Cardiac muscle cell (in vitro differentiated cells and primary cell): ENCODE measurements at regions not wholly inside any gene's neighbourhood (a gene's known extent, or its start where the extent isn't known, plus 50 kb on each side); places are given as distances from the start of the nearest gene placed in this dataset.

Experiments used
- DNase-seq, 2 donors: peaks; one replicate each; pipeline versions ENCODE4 v3.0.0 to v3.0.0-alpha.2; 2010 to 2017; ENCODE audit warnings: low read depth in 1 of 2, low spot score in 1 of 2
- H3K27ac ChIP-seq: fragments of 200-600 bp; sonication (generic); 2 replicates; pipeline ENCODE4 v1.5.1; 2016
- H3K27me3 ChIP-seq: fragments of 200-600 bp; sonication (generic); 2 replicates; pipeline ENCODE4 v1.6.0; 2016; ENCODE audit warnings: control low read depth
- H3K36me3 ChIP-seq: fragments of 200-600 bp; sonication (generic); 2 replicates; pipeline ENCODE4 v1.5.1; 2016; ENCODE audit warnings: control low read depth
- H3K4me1 ChIP-seq: fragments of 200-600 bp; sonication (generic); 2 replicates; pipeline ENCODE4 v1.8.1; 2017; ENCODE audit warnings: low read depth, mild to moderate bottlenecking, mixed run types
- H3K4me3 ChIP-seq: fragments of 200-600 bp; sonication (generic); 2 replicates; pipeline ENCODE4 v1.5.1; 2016; ENCODE audit warnings: mild to moderate bottlenecking
- H3K9me3 ChIP-seq: fragments of 200-600 bp; sonication (generic); 2 replicates; pipeline ENCODE4 v1.5.1; 2017; ENCODE audit warnings: low read depth, mild to moderate bottlenecking, control low read depth
- CTCF ChIP-seq: IDR thresholded peaks from 2 replicates; pipeline ENCODE4 v1.5.1; 2012; ENCODE audit warnings: low read depth, mild to moderate bottlenecking, low read length

GRCh38 chr18:33517950-33518349 lies 60.1 kb upstream of the ASXL3 start:
- H3K27ac ChIP-seq, result no peak overlapping the region
- H3K4me3 ChIP-seq, result no peak overlapping the region
- H3K4me1 ChIP-seq, result no peaks in the 10 kb centered on the region
- H3K27me3 ChIP-seq, result no peaks in the 10 kb centered on the region
- DNase-seq, result no peak
- no peaks in the 10 kb centered on the region for H3K36me3 ChIP-seq
- no peak for TF ChIP-seq CTCF
- no peaks in the 10 kb centered on the region for H3K9me3 ChIP-seq

- H3K9me3 ChIP-seq, result no peaks in the 10 kb centered on the region
- TF ChIP-seq CTCF, result no peak
- no peak overlapping the region for H3K27ac ChIP-seq
- H3K4me3 ChIP-seq, result no peak overlapping the region
- no peaks in the 10 kb centered on the region for H3K36me3 ChIP-seq
- no peaks in the 10 kb centered on the region for H3K27me3 ChIP-seq
- no peak for DNase-seq
- H3K4me1 ChIP-seq, result no peaks in the 10 kb centered on the region
Measured at GRCh38 chr18:33513027-33513426, 65.0 kb upstream of the ASXL3 start.

GRCh38 chr18:33507019-33507418 lies 66.5 kb upstream of the CCDC178 start:
- DNase-seq, result no peak
- Histone ChIP-seq H3K36me3 (no peaks in the 10 kb centered on the region), H3K4me3 (no peak overlapping the region), H3K4me1 (no peaks in the 10 kb centered on the region), H3K27me3 (no peaks in the 10 kb centered on the region), H3K9me3 (no peaks in the 10 kb centered on the region), H3K27ac (no peak overlapping the region)
- no peak for TF ChIP-seq CTCF

GRCh38 chr18:33505798-33506197 lies 65.3 kb upstream of the CCDC178 start:
- Histone ChIP-seq H3K4me3 (no peak overlapping the region), H3K36me3 (no peaks in the 10 kb centered on the region), H3K27ac (no peak overlapping the region), H3K9me3 (no peaks in the 10 kb centered on the region), H3K4me1 (no peaks in the 10 kb centered on the region), H3K27me3 (no peaks in the 10 kb centered on the region)
- TF ChIP-seq CTCF, result no peak
- no peak for DNase-seq

GRCh38 chr18:33505297-33505696 lies 64.8 kb upstream of the CCDC178 start:
- DNase-seq, result no peak
- H3K4me3 ChIP-seq, result no peak overlapping the region
- no peaks in the 10 kb centered on the region for H3K9me3 ChIP-seq
- H3K27me3 ChIP-seq, result no peaks in the 10 kb centered on the region
- no peaks in the 10 kb centered on the region for H3K4me1 ChIP-seq
- TF ChIP-seq CTCF, result no peak
- H3K36me3 ChIP-seq, result no peaks in the 10 kb centered on the region
- no peak overlapping the region for H3K27ac ChIP-seq

GRCh38 chr18:33495278-33495677 lies 54.8 kb upstream of the CCDC178 start:
- TF ChIP-seq CTCF, result peak; percentile 52
- no peak overlapping the region for H3K27ac ChIP-seq
- H3K4me3 ChIP-seq, result no peak overlapping the region
- H3K9me3 ChIP-seq, result no peaks in the 10 kb centered on the region
- no peaks in the 10 kb centered on the region for H3K27me3 ChIP-seq
- DNase-seq, result peak; percentile 52 to 66
- no peaks in the 10 kb centered on the region for H3K4me1 ChIP-seq
- no peaks in the 10 kb centered on the region for H3K36me3 ChIP-seq
